A673 (cell line): ENCODE measurements at regions not wholly inside any gene's neighbourhood (a gene's known extent, or its start where the extent isn't known, plus 50 kb on each side); places are given as distances from the start of the nearest gene placed in this dataset.

Experiments
- BruUV-seq: library from RNA; stranded (reverse); fragments of 400-500 nt; replicated peaks from 2 replicates; lab custom pipeline; 2021; lab: Mats Ljungman, UMichigan
- CTCF ChIA-PET: fragments of 300-600 bp; sonication (Branson Sonifier 250); formaldehyde crosslinking; loops from one replicate; lab custom pipeline; 2022; ENCODE audit warnings: antibody characterized with exemption; lab: Charles Lee
- POLR2A ChIA-PET: fragments of 300-600 bp; sonication (Branson Sonifier 250); formaldehyde crosslinking; loops from one replicate; lab custom pipeline; 2022; ENCODE audit warnings: antibody characterized with exemption; ENCODE audit not compliant: low non-redundant PET; lab: Charles Lee
- DNase-seq: peaks from one replicate; pipeline ENCODE4 v3.0.0-alpha.2; 2015; ENCODE audit warnings: low spot score
- H3K27ac ChIP-seq: fragments of 200-600 bp; sonication (generic); 2 replicates; pipeline ENCODE4 v1.5.1; 2016; ENCODE audit warnings: mixed run types, low read depth, mild to moderate bottlenecking, mixed read lengths, antibody characterized with exemption, low read length; ENCODE audit not compliant: poor library complexity, severe bottlenecking
- H3K27me3 ChIP-seq: fragments of 200-600 bp; sonication (generic); replicated peaks from 2 replicates; pipeline ENCODE4 v1.6.1; 2017; ENCODE audit warnings: mixed run types, low read depth, mild to moderate bottlenecking, mixed read lengths, antibody characterized with exemption, low read length; ENCODE audit not compliant: insufficient read depth, poor library complexity
- H3K36me3 ChIP-seq: fragments of 200-600 bp; sonication (generic); 2 replicates; pipeline ENCODE4 v1.6.1; 2016; ENCODE audit warnings: mixed run types, mild to moderate bottlenecking, mixed read lengths, antibody characterized with exemption, low read length; ENCODE audit not compliant: insufficient read depth, poor library complexity, severe bottlenecking
- H3K4me1 ChIP-seq: fragments of 200-600 bp; sonication (generic); 2 replicates; pipeline ENCODE4 v1.6.1; 2017; ENCODE audit warnings: mixed run types, mild to moderate bottlenecking, mixed read lengths, antibody characterized with exemption, low read length; ENCODE audit not compliant: insufficient read depth, poor library complexity, severe bottlenecking
- H3K4me3 ChIP-seq: fragments of 200-600 bp; sonication (generic); 2 replicates; pipeline ENCODE4 v1.5.1; 2016; ENCODE audit warnings: low read depth, mixed run types, mild to moderate bottlenecking, mixed read lengths, low read length; ENCODE audit not compliant: poor library complexity, severe bottlenecking
- H3K9me3 ChIP-seq: fragments of 200-600 bp; sonication (generic); 2 replicates; pipeline ENCODE4 v1.6.1; 2016; ENCODE audit warnings: mixed run types, low read depth, mild to moderate bottlenecking, mixed read lengths, antibody characterized with exemption, low read length; ENCODE audit not compliant: poor library complexity, severe bottlenecking
- CTCF ChIP-seq: fragments of 300-800, 200-600 bp; sonication (generic); conservative IDR thresholded peaks from 2 replicates; pipeline ENCODE4 v1.5.1; 2017; ENCODE audit warnings: low read depth, mild to moderate bottlenecking, antibody characterized with exemption, low read length, moderate library complexity, mixed read lengths
- EZH2 ChIP-seq: fragments of 200-600 bp; sonication (generic); IDR thresholded peaks from 2 replicates; pipeline ENCODE4 v1.6.1; 2017; ENCODE audit warnings: borderline replicate concordance, low read depth, mild to moderate bottlenecking, mixed read lengths, antibody characterized with exemption, low read length; ENCODE audit not compliant: poor library complexity, severe bottlenecking
- intact Hi-C: fragments of 100-400 bp; cut with micrococcal nuclease; formaldehyde crosslinking; loops from one replicate; pipeline ENCODE4 v1.10.0; 2022; ENCODE audit not compliant: unreplicated experiment

- Histone ChIP-seq H3K4me1 (no peaks in the 10 kb centered on the region), H3K27ac (no peak overlapping the region), H3K9me3 (peaks cover 5% of the 10 kb centered on the region), H3K27me3 (no peaks in the 10 kb centered on the region), H3K4me3 (no peak overlapping the region), H3K36me3 (no peaks in the 10 kb centered on the region)
- ChIA-PET POLR2A (no interaction called here), CTCF (no interaction called here)
- intact Hi-C loops: no loop called here
- no peak for DNase-seq
- TF ChIP-seq CTCF (no peak), EZH2 (no peak)
- BruUV-seq: no TSS peak
Observed at GRCh38 chr4:125928652-125929051, 613.9 kb downstream of the FAT4 start.

- peaks cover 9% of the 10 kb centered on the region for H3K9me3 ChIP-seq
- H3K4me3 ChIP-seq: no peak overlapping the region
- no peaks in the 10 kb centered on the region for H3K36me3 ChIP-seq
- H3K27me3 ChIP-seq: no peaks in the 10 kb centered on the region
- CTCF ChIA-PET: no interaction called here
- no peak overlapping the region for H3K27ac ChIP-seq
- POLR2A ChIA-PET: no interaction called here
- intact Hi-C loops: no loop called here
- no peak for DNase-seq
- no peaks in the 10 kb centered on the region for H3K4me1 ChIP-seq
- no TSS peak for BruUV-seq
- TF ChIP-seq CTCF (no peak), EZH2 (no peak)
Observed at GRCh38 chr4:125938541-125938940, 623.8 kb downstream of the FAT4 start.

- CTCF ChIA-PET: no interaction called here
Observed at GRCh38 chr4:125940426-125940825, 625.7 kb downstream of the FAT4 start.

More at GRCh38 chr4:125940426-125940825, 625.7 kb downstream of the FAT4 start:
- no peak for DNase-seq
- no peak overlapping the region for H3K4me3 ChIP-seq
- no peaks in the 10 kb centered on the region for H3K9me3 ChIP-seq
- H3K36me3 ChIP-seq: no peaks in the 10 kb centered on the region
- POLR2A ChIA-PET: no interaction called here
- no peaks in the 10 kb centered on the region for H3K4me1 ChIP-seq
- intact Hi-C loops: no loop called here
- no peaks in the 10 kb centered on the region for H3K27me3 ChIP-seq
- no TSS peak for BruUV-seq
- H3K27ac ChIP-seq: no peak overlapping the region
- TF ChIP-seq CTCF (no peak), EZH2 (no peak)
